ENCODE measurements at regions not wholly inside any gene's neighbourhood (a gene's known extent, or its start where the extent isn't known, plus 50 kb on each side); places are given as distances from the start of the nearest gene placed in this dataset.

- Histone ChIP-seq H3K27me3 (ENCODE audit: control insufficient read depth in 2 of 2, insufficient read depth in 2 of 2, low read length in 2 of 2) (no peaks in the 10 kb centered on the region; a peak in 1 of 5 replicates), H3K36me3 (ENCODE audit: control insufficient read depth, insufficient read depth, low read length) (no peaks in the 10 kb centered on the region), H3K9me3 (replicated peaks; ENCODE audit: control insufficient read depth, insufficient read depth, low read depth, low read length) (no peaks in the 10 kb centered on the region), H4K20me1 (replicated peaks; ENCODE audit: control insufficient read depth, insufficient read depth, low read length) (no peaks in the 10 kb centered on the region; the same call in 1 of the 2 replicates), H3K4me3 (no peak overlapping the region), H3K9me1 (ENCODE audit: control insufficient read depth, insufficient read depth, low read length) (no peaks in the 10 kb centered on the region), H3K4me1 (replicated peaks in 1 of 2; ENCODE audit: control insufficient read depth in 2 of 2, insufficient read depth in 2 of 2, low read length in 2 of 2) (no peaks in the 10 kb centered on the region), H3K4me2 (ENCODE audit: insufficient read depth, low read length) (no peak overlapping the region), H3K9ac (ENCODE audit: insufficient read depth in 1 of 2, low read depth in 2 of 2, low read length in 2 of 2) (no peak overlapping the region), H3K27ac (ENCODE audit: extremely low read depth, low read depth, low read length) (no peak overlapping the region), H2AFZ (ENCODE audit: low read depth, low read length) (no peak overlapping the region), H3K79me2 (ENCODE audit: control insufficient read depth, insufficient read depth, low read length) (no peaks in the 10 kb centered on the region)
- intact Hi-C loops (cut with micrococcal nuclease) (no loop called here), in situ Hi-C loops (cut with MboI) (no loop called here)
- FAIRE-seq, result no peak
- ChIA-PET POLR2A (interaction anchor here (1.2 kb wide), 1 partner anchor 12 kb away, joined by 3 read pairs; no protein-coding TSS in a partner anchor), CTCF (ENCODE audit: low intra/inter-chr PET ratio) (no interaction called here)
- WGBS (ENCODE audit: insufficient coverage, low coverage, missing lambda C conversion rate), result 0% methylated on average over 4 of the region's 4 CpGs
- DNase-seq (ENCODE audit: extremely low read depth in 1 of 4, low spot score in 3 of 4), result no peak
- BruUV-seq (replicated peaks), result no TSS peak
- TF ChIP-seq TBP (optimal IDR thresholded peaks at IDR 0.05; ENCODE audit: low read depth, low read length) (no peak), ADNP (tag; IDR thresholded peaks at IDR 0.05) (no peak)
- no peak for ATAC-seq
These were observed 607.9 kb upstream of the B3GAT1 start for GRCh38 chr11:135019899-135020298.

- H3K9me1 ChIP-seq (ENCODE audit: control insufficient read depth, insufficient read depth, low read length), result no peaks in the 10 kb centered on the region
- H4K20me1 ChIP-seq (replicated peaks; ENCODE audit: control insufficient read depth, insufficient read depth, low read length), result no peaks in the 10 kb centered on the region; the same call in 1 of the 2 replicates
- no TSS peak for BruUV-seq (replicated peaks)
- ATAC-seq, result no peak
- H3K4me3 ChIP-seq, result no peak overlapping the region
- in situ Hi-C loops (cut with MboI), result no loop called here
- DNase-seq (ENCODE audit: extremely low read depth in 1 of 4, low spot score in 3 of 4), result no peak
- no peaks in the 10 kb centered on the region for H3K4me1 ChIP-seq (replicated peaks in 1 of 2; ENCODE audit: control insufficient read depth in 2 of 2, insufficient read depth in 2 of 2, low read length in 2 of 2)
- TF ChIP-seq ZNF184 (CRISPR knock-in tag; IDR thresholded peaks at IDR 0.05), result no peak
- no peak for TF ChIP-seq MAZ (CRISPR knock-in tag; conservative IDR thresholded peaks at IDR 0.05 in 1 of 2, IDR thresholded peaks at IDR 0.05 in 1 of 2)
- TF ChIP-seq TCF15 (CRISPR knock-in tag; IDR thresholded peaks at IDR 0.05), result no peak
- no peak overlapping the region for H2AFZ ChIP-seq (ENCODE audit: low read depth, low read length)
- intact Hi-C loops (cut with micrococcal nuclease), result no loop called here
- no peaks in the 10 kb centered on the region for H3K9me3 ChIP-seq (replicated peaks; ENCODE audit: control insufficient read depth, insufficient read depth, low read depth, low read length)
- no peak overlapping the region for H3K4me2 ChIP-seq (ENCODE audit: insufficient read depth, low read length)
- no peaks in the 10 kb centered on the region; a peak in 1 of 5 replicates for H3K27me3 ChIP-seq (ENCODE audit: control insufficient read depth in 2 of 2, insufficient read depth in 2 of 2, low read length in 2 of 2)
- no peak for FAIRE-seq
- H3K36me3 ChIP-seq (ENCODE audit: control insufficient read depth, insufficient read depth, low read length), result no peaks in the 10 kb centered on the region
- H3K27ac ChIP-seq (ENCODE audit: extremely low read depth, low read depth, low read length), result no peak overlapping the region
- no peak overlapping the region for H3K9ac ChIP-seq (ENCODE audit: insufficient read depth in 1 of 2, low read depth in 2 of 2, low read length in 2 of 2)
- ChIA-PET CTCF (ENCODE audit: low intra/inter-chr PET ratio) (no interaction called here), POLR2A (interaction anchor here (1.2 kb wide), 1 partner anchor 12 kb away, joined by 3 read pairs; no protein-coding TSS in a partner anchor)
- H3K79me2 ChIP-seq (ENCODE audit: control insufficient read depth, insufficient read depth, low read length), result no peaks in the 10 kb centered on the region
- WGBS (ENCODE audit: insufficient coverage, low coverage, missing lambda C conversion rate), result 2% methylated on average over 8 of the region's 8 CpGs
These were observed 607.4 kb upstream of the B3GAT1 start for GRCh38 chr11:135019343-135019871.
